Hematopoietic multipotent progenitor cell treated with erythropoietin and hydrocortisone succinate and interleukin-3 and kit ligand, for 8 days (in vitro differentiated cells): ENCODE measurements at regions not wholly inside any gene's neighbourhood (a gene's known extent, or its start where the extent isn't known, plus 50 kb on each side); places are given as distances from the start of the nearest gene placed in this dataset.
"Not testable (repeated sequence)": the region's sequence is repeated elsewhere in the genome, so short reads cannot be mapped to it uniquely, and the experiment has no call there.

Source experiments
- DNase-seq: peaks from one replicate; pipeline ENCODE4 v3.0.0-alpha.2; 2015

GRCh38 chr6:127406722-127407121 is 52.5 kb downstream of the KIAA0408 start:
- not testable (repeated sequence) for DNase-seq

GRCh38 chr6:127406122-127406521 is 53.1 kb downstream of the KIAA0408 start:
- DNase-seq: no peak

DNA sequence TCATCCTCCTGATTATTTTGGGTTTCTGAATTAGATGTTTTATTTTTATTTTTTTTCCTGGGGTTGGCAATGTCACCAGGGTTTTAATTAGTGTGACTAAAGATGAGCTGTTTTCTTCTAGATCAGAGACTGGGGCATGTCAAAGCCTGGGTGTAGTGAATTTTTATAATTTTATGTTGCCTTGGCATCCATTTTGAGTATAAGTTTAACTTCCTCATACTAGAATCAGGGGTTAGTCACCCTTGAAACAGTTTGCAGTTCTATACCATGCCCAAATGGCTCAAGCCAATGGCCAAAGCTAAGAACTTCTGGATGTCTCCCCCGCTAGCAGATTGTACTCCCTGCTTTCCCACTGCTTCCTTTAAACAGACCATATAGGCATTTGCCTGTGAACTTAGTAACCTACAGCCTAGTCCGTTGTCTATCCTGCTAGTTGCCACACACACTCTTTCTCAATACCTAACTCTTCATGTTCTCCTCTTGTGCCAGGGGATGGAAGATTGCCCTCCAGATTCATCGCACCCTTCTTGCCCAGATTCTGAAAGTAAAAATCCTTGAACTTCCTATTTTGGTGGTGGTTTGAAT is 54.5 kb downstream of the KIAA0408 start:
- no peak for DNase-seq

DNA sequence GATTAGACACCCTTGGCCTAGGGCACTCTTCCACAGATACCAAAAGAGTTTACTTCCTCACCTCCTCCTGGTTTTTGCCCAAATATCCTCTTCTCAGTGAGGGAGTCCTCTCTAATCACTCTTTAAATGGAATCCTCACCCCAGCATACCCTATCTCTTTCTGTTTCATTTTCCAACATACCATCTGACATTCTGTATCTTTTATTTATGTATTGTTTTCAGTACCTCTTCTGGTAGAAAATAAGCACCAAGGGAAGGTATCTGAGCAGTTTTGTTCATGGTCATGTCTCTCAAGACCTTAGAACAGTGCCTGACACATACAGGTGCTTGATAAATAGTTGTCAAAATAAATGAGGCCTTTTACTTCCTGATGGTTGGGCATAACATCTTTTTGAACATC is 55.1 kb downstream of the KIAA0408 start:
- no peak for DNase-seq

- DNase-seq: no peak
Measured at GRCh38 chr6:127403636-127404035, 55.6 kb downstream of the KIAA0408 start.

- DNase-seq: no peak
Measured at GRCh38 chr6:127402890-127403617, 56.1 kb downstream of the KIAA0408 start.

GRCh38 chr6:127397729-127398630 is 54.6 kb upstream of the ECHDC1 start:
- DNase-seq: peak; percentile 46

DNA sequence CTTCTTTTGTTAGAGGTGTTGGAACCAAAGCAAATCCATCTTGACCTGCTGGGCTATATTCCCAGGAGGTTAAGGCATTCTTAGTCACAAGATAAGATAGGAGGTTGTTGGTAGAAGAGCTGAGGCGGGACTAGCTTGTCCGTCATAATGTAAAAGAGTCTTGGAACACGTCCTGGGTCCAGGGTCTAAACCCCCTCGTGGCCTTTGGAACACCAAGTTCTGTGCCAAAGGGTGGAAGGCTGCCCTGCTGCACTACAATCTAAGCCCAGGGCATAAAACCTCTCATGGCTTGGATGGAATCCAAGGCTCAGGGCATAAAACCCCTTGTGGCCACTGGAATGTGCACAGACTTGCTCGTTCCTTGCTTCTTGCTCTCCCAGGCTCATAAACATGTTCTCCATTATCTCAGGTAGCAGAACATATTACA is 53.8 kb upstream of the ECHDC1 start:
- DNase-seq: not testable (repeated sequence)
